ENCODE measurements at regions not wholly inside any gene's neighbourhood (a gene's known extent, or its start where the extent isn't known, plus 50 kb on each side); places are given as distances from the start of the nearest gene placed in this dataset.

DNA sequence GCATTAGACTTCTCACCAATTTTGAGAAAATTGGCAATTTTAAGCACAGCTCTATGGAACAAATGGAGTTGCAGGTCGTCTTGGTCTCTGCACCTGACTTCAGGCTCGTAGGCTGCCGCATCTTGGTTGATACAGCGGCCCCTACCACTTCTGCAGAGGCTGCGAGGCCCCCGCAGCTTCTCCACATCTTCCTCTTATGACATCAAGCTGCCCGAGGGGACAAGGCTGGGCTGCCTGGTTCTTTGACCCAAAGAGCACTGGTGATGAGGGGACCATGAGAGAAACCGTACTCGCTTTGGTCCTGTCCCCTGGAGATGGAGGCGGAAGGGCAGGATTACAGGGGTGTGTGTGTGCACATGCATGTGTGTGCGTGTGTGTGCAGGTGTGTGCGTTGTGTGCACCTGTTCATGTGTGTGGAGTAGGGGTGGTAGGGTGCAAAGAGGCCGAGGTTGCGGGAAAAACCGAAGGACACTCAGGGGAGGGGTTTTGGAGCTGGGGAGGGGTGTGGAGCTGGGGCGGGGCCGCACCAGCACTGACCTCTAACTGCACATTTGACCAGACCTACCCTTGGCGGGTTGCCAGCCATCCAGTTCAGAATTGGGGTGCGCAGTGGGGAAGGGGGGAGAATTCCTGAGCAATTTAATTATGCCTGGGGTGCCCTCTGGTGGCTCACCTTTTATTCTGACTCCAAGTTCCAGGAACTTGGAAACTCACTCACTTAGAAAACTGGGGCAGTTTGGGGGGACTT, 65.1 kb upstream of the ARHGEF7 start:
- H3K27ac Mint-ChIP-seq: no peak overlapping the region
- no peak for ATAC-seq
- no peak overlapping the region for H3K4me3 Mint-ChIP-seq
- DNase-seq: peak; percentile 21
- no peaks in the 10 kb centered on the region for H3K36me3 Mint-ChIP-seq (ENCODE audit: low read depth)
- peaks cover 10% of the 10 kb centered on the region for H3K27me3 Mint-ChIP-seq
- intact Hi-C loops (cut with DNase I, micrococcal nuclease): loop anchor here in 1 of 2 experiments (1.0 kb wide), 2 partner anchors 106 to 135 kb away; partner anchors contain the start of gene ANKRD10
- ChIA-PET POLR2A (no interaction called here), CTCF (interaction anchor here (0.6 to 1.5 kb wide), 4 partner anchors 18 to 202 kb away, joined by 3 read pairs; no protein-coding TSS in a partner anchor)
- no peaks in the 10 kb centered on the region for H3K9me3 Mint-ChIP-seq (ENCODE audit: low read depth)
- H3K4me1 Mint-ChIP-seq: peaks cover 4% of the 10 kb centered on the region

GRCh38 chr13:111048387-111048786, 66.7 kb upstream of the ARHGEF7 start:
- CTCF ChIA-PET: interaction anchor here (0.6 to 1.5 kb wide), 4 partner anchors 10 to 148 kb away, joined by 3 to 4 read pairs (median 4); no protein-coding TSS in a partner anchor
- Mint-ChIP-seq H3K4me1 (peaks cover 4% of the 10 kb centered on the region), H3K27me3 (peaks cover 4% of the 10 kb centered on the region), H3K4me3 (no peak overlapping the region), H3K9me3 (ENCODE audit: low read depth) (no peaks in the 10 kb centered on the region), H3K27ac (no peak overlapping the region), H3K36me3 (ENCODE audit: low read depth) (no peaks in the 10 kb centered on the region)
- POLR2A ChIA-PET: no interaction called here
- DNase-seq: no peak
- ATAC-seq: no peak
- intact Hi-C loops (cut with DNase I, micrococcal nuclease): no loop called here

GRCh38 chr13:111047326-111047725, 67.8 kb upstream of the ARHGEF7 start:
- POLR2A ChIA-PET: no interaction called here
- Mint-ChIP-seq H3K4me1 (peaks cover 4% of the 10 kb centered on the region), H3K9me3 (ENCODE audit: low read depth) (no peaks in the 10 kb centered on the region), H3K27ac (no peak overlapping the region), H3K4me3 (no peak overlapping the region), H3K36me3 (ENCODE audit: low read depth) (no peaks in the 10 kb centered on the region), H3K27me3 (peaks cover 5% of the 10 kb centered on the region)
- intact Hi-C loops (cut with DNase I, micrococcal nuclease): no loop called here
- CTCF ChIA-PET: interaction anchor here (0.8 to 1.4 kb wide), 2 partner anchors 102 to 122 kb away, joined by 3 read pairs; no protein-coding TSS in a partner anchor
- ATAC-seq (no peak), DNase-seq (no peak)

DNA sequence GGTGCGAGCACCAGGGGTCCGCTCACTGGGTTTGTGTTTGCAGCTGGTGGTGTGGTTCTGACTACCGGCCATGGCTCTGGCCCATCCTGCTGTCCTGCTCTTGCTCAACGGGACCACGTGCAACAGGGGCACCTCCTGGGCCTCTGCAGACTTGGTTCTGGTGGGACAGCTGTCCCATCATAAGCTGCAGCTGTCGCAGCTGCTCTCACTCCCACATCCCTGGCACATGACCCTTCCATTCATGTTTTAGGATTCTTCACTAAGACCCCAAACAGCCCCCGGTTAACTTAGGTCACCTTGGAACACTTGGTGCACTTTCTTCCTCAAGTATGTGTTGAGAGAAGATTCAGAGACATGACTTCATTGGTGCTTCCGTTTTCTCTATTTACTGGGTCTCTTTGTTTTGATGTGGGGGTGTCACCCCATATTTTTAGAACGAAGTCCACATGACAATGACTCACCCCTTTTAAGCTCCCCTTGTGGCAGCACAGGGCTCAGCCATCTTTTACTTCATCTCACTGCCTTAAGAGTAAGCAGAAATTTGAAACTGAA, 68.4 kb upstream of the ARHGEF7 start:
- H3K4me3 Mint-ChIP-seq: no peak overlapping the region
- peaks cover 11% of the 10 kb centered on the region for H3K27me3 Mint-ChIP-seq
- peak overlapping the region; percentile 39 for H3K27ac Mint-ChIP-seq
- no peak for DNase-seq
- ChIA-PET CTCF (interaction anchor here (0.8 to 1.4 kb wide), 2 partner anchors 102 to 121 kb away, joined by 3 read pairs; no protein-coding TSS in a partner anchor), POLR2A (no interaction called here)
- no peaks in the 10 kb centered on the region for H3K36me3 Mint-ChIP-seq (ENCODE audit: low read depth)
- intact Hi-C loops (cut with DNase I, micrococcal nuclease): no loop called here
- peaks cover 4% of the 10 kb centered on the region for H3K4me1 Mint-ChIP-seq
- H3K9me3 Mint-ChIP-seq (ENCODE audit: low read depth): no peaks in the 10 kb centered on the region
- ATAC-seq: peak; percentile 70

- Mint-ChIP-seq H3K27me3 (peaks cover 10% of the 10 kb centered on the region), H3K27ac (no peak overlapping the region), H3K9me3 (ENCODE audit: low read depth) (no peaks in the 10 kb centered on the region), H3K4me3 (no peak overlapping the region), H3K4me1 (peaks cover 4% of the 10 kb centered on the region), H3K36me3 (ENCODE audit: low read depth) (no peaks in the 10 kb centered on the region)
- ChIA-PET CTCF (no interaction called here), POLR2A (interaction anchor here (0.6 kb wide), 1 partner anchor 34 kb away, joined by 7 read pairs; no protein-coding TSS in a partner anchor)
- ATAC-seq (no peak), DNase-seq (no peak)
- intact Hi-C loops (cut with DNase I, micrococcal nuclease): no loop called here
Observed at GRCh38 chr13:111045170-111045569, 69.9 kb upstream of the ARHGEF7 start.

- no peaks in the 10 kb centered on the region for H3K9me3 Mint-ChIP-seq (ENCODE audit: low read depth)
- H3K4me1 Mint-ChIP-seq: peaks cover 4% of the 10 kb centered on the region
- H3K27ac Mint-ChIP-seq: no peak overlapping the region
- no peaks in the 10 kb centered on the region for H3K36me3 Mint-ChIP-seq (ENCODE audit: low read depth)
- CTCF ChIA-PET: no interaction called here
- H3K4me3 Mint-ChIP-seq: no peak overlapping the region
- DNase-seq (no peak), ATAC-seq (no peak)
- intact Hi-C loops (cut with DNase I, micrococcal nuclease): no loop called here
- H3K27me3 Mint-ChIP-seq: peaks cover 15% of the 10 kb centered on the region
- POLR2A ChIA-PET: no interaction called here
Observed at GRCh38 chr13:111044087-111044830, 70.9 kb upstream of the ARHGEF7 start.

DNA sequence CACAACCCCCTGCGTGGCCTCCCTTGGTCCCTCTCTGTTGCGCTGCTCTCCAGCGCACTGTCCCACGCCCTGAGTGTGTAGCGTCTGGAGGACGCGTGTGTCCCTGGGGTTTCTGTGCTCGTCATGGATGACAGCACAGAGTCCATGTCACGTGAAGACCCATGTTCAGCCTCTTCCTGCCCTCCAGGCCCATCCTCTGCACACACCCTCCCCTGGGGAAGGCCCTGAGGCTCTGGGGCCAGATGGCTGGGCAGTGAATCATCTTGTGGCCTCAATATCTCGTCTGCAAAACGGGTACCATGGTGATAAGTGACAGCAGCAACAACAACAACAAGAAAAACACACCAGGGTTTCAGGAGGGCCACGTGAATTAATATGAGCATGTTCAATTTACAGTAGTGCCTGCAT, 71.5 kb upstream of the ARHGEF7 start:
- no peak overlapping the region for H3K27ac Mint-ChIP-seq
- H3K36me3 Mint-ChIP-seq (ENCODE audit: low read depth): no peaks in the 10 kb centered on the region
- ChIA-PET CTCF (interaction anchor here (1.0 kb wide), 1 partner anchor 13 kb away, joined by 3 read pairs; no protein-coding TSS in a partner anchor), POLR2A (no interaction called here)
- intact Hi-C loops (cut with DNase I, micrococcal nuclease): no loop called here
- peaks cover 4% of the 10 kb centered on the region for H3K4me1 Mint-ChIP-seq
- H3K9me3 Mint-ChIP-seq (ENCODE audit: low read depth): no peaks in the 10 kb centered on the region
- DNase-seq (no peak), ATAC-seq (peak; percentile 26)
- H3K27me3 Mint-ChIP-seq: peaks cover 17% of the 10 kb centered on the region
- no peak overlapping the region for H3K4me3 Mint-ChIP-seq

GRCh38 chr13:111042661-111043226, 72.4 kb upstream of the ARHGEF7 start:
- H3K36me3 Mint-ChIP-seq (ENCODE audit: low read depth): no peaks in the 10 kb centered on the region
- ATAC-seq (no peak), DNase-seq (no peak)
- peaks cover 18% of the 10 kb centered on the region for H3K27me3 Mint-ChIP-seq
- ChIA-PET POLR2A (no interaction called here), CTCF (interaction anchor here (1.0 kb wide), 1 partner anchor 12 kb away, joined by 3 read pairs; no protein-coding TSS in a partner anchor)
- peaks cover 4% of the 10 kb centered on the region for H3K4me1 Mint-ChIP-seq
- H3K4me3 Mint-ChIP-seq: no peak overlapping the region
- H3K27ac Mint-ChIP-seq: no peak overlapping the region
- intact Hi-C loops (cut with DNase I, micrococcal nuclease): no loop called here
- no peaks in the 10 kb centered on the region for H3K9me3 Mint-ChIP-seq (ENCODE audit: low read depth)

- Mint-ChIP-seq H3K27ac (no peak overlapping the region), H3K9me3 (ENCODE audit: low read depth) (no peaks in the 10 kb centered on the region), H3K36me3 (ENCODE audit: low read depth) (no peaks in the 10 kb centered on the region), H3K27me3 (peaks cover 27% of the 10 kb centered on the region), H3K4me3 (no peak overlapping the region), H3K4me1 (no peaks in the 10 kb centered on the region)
- ChIA-PET CTCF (no interaction called here), POLR2A (no interaction called here)
- intact Hi-C loops (cut with DNase I, micrococcal nuclease): no loop called here
- DNase-seq: no peak
- ATAC-seq: no peak
Observed at GRCh38 chr13:111040830-111041229, 74.3 kb upstream of the ARHGEF7 start.

- no peak overlapping the region for H3K27ac Mint-ChIP-seq
- H3K4me1 Mint-ChIP-seq: no peaks in the 10 kb centered on the region
- H3K36me3 Mint-ChIP-seq (ENCODE audit: low read depth): no peaks in the 10 kb centered on the region
- ChIA-PET CTCF (no interaction called here), POLR2A (no interaction called here)
- H3K4me3 Mint-ChIP-seq: no peak overlapping the region
- DNase-seq (no peak), ATAC-seq (no peak)
- H3K9me3 Mint-ChIP-seq (ENCODE audit: low read depth): no peaks in the 10 kb centered on the region
- H3K27me3 Mint-ChIP-seq: peaks cover 27% of the 10 kb centered on the region
- intact Hi-C loops (cut with DNase I, micrococcal nuclease): no loop called here
Observed at GRCh38 chr13:111039735-111040134, 75.4 kb upstream of the ARHGEF7 start.

GRCh38 chr13:111038887-111039286, 76.2 kb upstream of the ARHGEF7 start:
- ChIA-PET POLR2A (no interaction called here), CTCF (no interaction called here)
- no peaks in the 10 kb centered on the region for H3K9me3 Mint-ChIP-seq (ENCODE audit: low read depth)
- H3K27me3 Mint-ChIP-seq: peaks cover 27% of the 10 kb centered on the region
- ATAC-seq (no peak), DNase-seq (no peak)
- H3K4me1 Mint-ChIP-seq: no peaks in the 10 kb centered on the region
- intact Hi-C loops (cut with DNase I, micrococcal nuclease): no loop called here
- no peak overlapping the region for H3K27ac Mint-ChIP-seq
- no peak overlapping the region for H3K4me3 Mint-ChIP-seq
- no peaks in the 10 kb centered on the region for H3K36me3 Mint-ChIP-seq (ENCODE audit: low read depth)
